IMR-90 (cell line): ENCODE measurements at regions not wholly inside any gene's neighbourhood (a gene's known extent, or its start where the extent isn't known, plus 50 kb on each side); places are given as distances from the start of the nearest gene placed in this dataset.

Source experiments
- CHD1 ChIP-seq: IDR thresholded peaks from 2 replicates; pipeline ENCODE4 v1.6.1; 2012; ENCODE audit warnings: low read depth, low read length, improper control_type of control experiment
- FOS ChIP-seq: fragments of 150-350 bp; IDR thresholded peaks from 2 replicates; pipeline ENCODE4 v1.6.1; 2016; ENCODE audit warnings: low read depth, low read length
- MAFK ChIP-seq: IDR thresholded peaks from 2 replicates; pipeline ENCODE4 v1.6.1; 2012; ENCODE audit warnings: low read depth, low read length, improper control_type of control experiment
- MAZ ChIP-seq: IDR thresholded peaks from 2 replicates; pipeline ENCODE4 v1.6.1; 2012; ENCODE audit warnings: low read depth, mild to moderate bottlenecking, low read length, improper control_type of control experiment, moderate library complexity, borderline replicate concordance
- MXI1 ChIP-seq: IDR thresholded peaks from 2 replicates; pipeline ENCODE4 v1.6.1; 2012; ENCODE audit warnings: low read depth, mild to moderate bottlenecking, low read length, moderate library complexity, borderline replicate concordance
- POLR2A ChIP-seq: IDR thresholded peaks from 2 replicates; pipeline ENCODE4 v1.6.1; 2012; ENCODE audit warnings: mild to moderate bottlenecking, low read depth, low read length
- RAD21 ChIP-seq: IDR thresholded peaks from 2 replicates; pipeline ENCODE4 v1.6.1; 2012; ENCODE audit warnings: low read length, improper control_type of control experiment
- RCOR1 ChIP-seq: IDR thresholded peaks from 2 replicates; pipeline ENCODE4 v1.6.1; 2012; ENCODE audit warnings: mild to moderate bottlenecking, low read length, improper control_type of control experiment; ENCODE audit not compliant: insufficient replicate concordance
- SMC3 ChIP-seq: fragments of 150-350 bp; IDR thresholded peaks from 2 replicates; pipeline ENCODE4 v1.6.1; 2016; ENCODE audit warnings: low read depth, mild to moderate bottlenecking, antibody characterized with exemption, low read length, moderate library complexity
- TF ChIP-seq, protein P1 (sequence below): conservative IDR thresholded peaks from 2 replicates; pipeline ENCODE4 v1.5.1; 2012; ENCODE audit warnings: mild to moderate bottlenecking, low read depth, low read length, improper control_type of control experiment
- TF ChIP-seq, protein P2 (sequence below): fragments of 150-350 bp; IDR thresholded peaks from 2 replicates; pipeline ENCODE4 v1.6.1; 2016; ENCODE audit warnings: low read depth, mild to moderate bottlenecking, low read length, moderate library complexity, borderline replicate concordance

DNA sequence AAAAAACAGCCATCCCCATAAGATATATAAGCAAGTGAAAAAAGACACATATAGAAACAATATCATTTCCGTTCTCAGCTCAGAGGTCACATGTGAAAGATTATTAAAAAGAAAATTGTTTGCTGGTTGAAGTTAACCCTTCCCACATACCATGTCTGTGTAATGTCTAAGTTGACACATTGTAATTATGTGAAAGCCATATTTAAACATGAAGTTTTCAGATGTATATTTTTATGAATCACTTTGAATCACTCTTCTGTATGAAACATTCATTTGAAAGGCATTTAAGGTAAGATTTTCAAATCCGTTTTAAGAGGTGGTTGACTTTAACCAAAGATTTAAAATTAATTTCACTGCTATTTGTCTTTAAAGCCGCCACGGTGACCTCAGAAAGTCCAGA lies 441.9 kb downstream of the RND3 start:
- TF ChIP-seq, protein P1, sequence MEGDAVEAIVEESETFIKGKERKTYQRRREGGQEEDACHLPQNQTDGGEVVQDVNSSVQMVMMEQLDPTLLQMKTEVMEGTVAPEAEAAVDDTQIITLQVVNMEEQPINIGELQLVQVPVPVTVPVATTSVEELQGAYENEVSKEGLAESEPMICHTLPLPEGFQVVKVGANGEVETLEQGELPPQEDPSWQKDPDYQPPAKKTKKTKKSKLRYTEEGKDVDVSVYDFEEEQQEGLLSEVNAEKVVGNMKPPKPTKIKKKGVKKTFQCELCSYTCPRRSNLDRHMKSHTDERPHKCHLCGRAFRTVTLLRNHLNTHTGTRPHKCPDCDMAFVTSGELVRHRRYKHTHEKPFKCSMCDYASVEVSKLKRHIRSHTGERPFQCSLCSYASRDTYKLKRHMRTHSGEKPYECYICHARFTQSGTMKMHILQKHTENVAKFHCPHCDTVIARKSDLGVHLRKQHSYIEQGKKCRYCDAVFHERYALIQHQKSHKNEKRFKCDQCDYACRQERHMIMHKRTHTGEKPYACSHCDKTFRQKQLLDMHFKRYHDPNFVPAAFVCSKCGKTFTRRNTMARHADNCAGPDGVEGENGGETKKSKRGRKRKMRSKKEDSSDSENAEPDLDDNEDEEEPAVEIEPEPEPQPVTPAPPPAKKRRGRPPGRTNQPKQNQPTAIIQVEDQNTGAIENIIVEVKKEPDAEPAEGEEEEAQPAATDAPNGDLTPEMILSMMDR, result no peak
- no peak for TF ChIP-seq MAFK
- TF ChIP-seq, protein P2, sequence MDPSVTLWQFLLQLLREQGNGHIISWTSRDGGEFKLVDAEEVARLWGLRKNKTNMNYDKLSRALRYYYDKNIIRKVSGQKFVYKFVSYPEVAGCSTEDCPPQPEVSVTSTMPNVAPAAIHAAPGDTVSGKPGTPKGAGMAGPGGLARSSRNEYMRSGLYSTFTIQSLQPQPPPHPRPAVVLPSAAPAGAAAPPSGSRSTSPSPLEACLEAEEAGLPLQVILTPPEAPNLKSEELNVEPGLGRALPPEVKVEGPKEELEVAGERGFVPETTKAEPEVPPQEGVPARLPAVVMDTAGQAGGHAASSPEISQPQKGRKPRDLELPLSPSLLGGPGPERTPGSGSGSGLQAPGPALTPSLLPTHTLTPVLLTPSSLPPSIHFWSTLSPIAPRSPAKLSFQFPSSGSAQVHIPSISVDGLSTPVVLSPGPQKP, result no peak
- no peak for TF ChIP-seq RCOR1
- TF ChIP-seq CHD1, result no peak
- TF ChIP-seq SMC3, result no peak
- TF ChIP-seq POLR2A, result no peak
- no peak for TF ChIP-seq FOS
- TF ChIP-seq MAZ, result no peak
- no peak for TF ChIP-seq RAD21
- no peak for TF ChIP-seq MXI1
